GM12892 (cell line): ENCODE measurements at regions not wholly inside any gene's neighbourhood (a gene's known extent, or its start where the extent isn't known, plus 50 kb on each side); places are given as distances from the start of the nearest gene placed in this dataset.

Source experiments
- DNase-seq: peaks from one replicate; pipeline ENCODE4 v3.0.0; 2011; ENCODE audit not compliant: insufficient read length
- FAIRE-seq: peaks from 2 replicates; lab custom pipeline; 2011; peaks lifted over from hg19 to GRCh38; lab: Jason Lieb, UNC
- POLR2A ChIP-seq: IDR thresholded peaks from 2 replicates; pipeline ENCODE4 v1.6.1; 2011; ENCODE audit warnings: low read depth, low read length, control low read depth
- POLR2AphosphoS5 ChIP-seq: IDR thresholded peaks from 2 replicates; pipeline ENCODE4 v1.6.1; 2011; ENCODE audit warnings: low read depth, low read length, control low read depth
- TAF1 ChIP-seq: IDR thresholded peaks from 2 replicates; pipeline ENCODE4 v1.6.1; 2011; ENCODE audit warnings: low read depth, mild to moderate bottlenecking, control low read depth, low read length, borderline replicate concordance

DNA sequence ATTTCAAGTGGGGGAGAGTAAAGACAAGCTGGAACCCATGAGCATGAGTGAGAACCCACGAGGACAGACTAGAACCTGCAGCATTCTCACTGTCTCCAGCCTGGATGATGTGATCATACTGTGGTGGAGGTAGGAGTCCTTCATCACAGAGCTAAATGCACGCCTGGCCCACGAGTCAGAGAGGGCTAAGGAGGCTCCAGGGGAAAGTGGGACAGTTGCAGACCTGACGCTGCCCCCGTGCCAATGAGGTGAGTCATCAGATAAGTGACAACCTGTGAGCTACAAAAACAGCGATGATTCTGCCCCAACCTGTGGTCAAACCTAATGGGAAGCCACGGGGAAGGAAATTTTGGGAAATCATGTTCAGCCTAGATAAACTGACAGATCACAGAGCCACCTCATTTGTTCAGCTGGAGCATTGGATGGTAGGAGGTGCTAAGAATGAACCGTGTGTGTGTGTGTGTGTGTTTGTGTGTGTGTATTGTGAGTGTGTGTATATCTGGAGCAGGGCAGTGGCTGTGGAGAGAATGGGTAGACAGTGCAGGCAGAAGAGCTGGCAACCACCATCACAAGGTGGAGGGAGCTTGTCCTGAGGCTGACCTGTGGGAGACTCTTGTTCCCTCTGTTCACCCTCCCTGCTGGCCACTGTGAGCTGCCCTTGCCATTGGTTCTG, 131.8 kb downstream of the UTP18 start:
- DNase-seq, result no peak
- no peak for FAIRE-seq
- no peak for TF ChIP-seq POLR2AphosphoS5
- TF ChIP-seq POLR2A, result no peak
- TF ChIP-seq TAF1, result no peak

DNA sequence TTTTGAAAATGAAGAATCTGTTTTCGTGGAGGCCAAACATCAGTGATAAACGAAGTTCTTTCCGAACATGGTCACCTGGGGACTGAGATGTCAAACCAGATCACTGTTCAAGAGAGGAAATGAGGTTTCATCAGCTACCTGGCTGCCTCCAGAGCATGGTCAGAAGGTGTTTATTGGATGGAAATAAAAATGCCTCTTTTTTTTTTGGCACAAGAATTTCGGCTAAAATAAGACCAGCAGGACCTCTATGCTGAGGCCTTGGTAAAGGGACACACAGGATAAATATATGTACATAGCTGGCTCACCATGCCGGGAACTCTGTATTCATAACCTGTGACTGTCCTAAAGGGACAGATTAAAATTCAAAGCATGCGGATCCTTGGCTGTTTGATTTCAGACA, 135.3 kb downstream of the UTP18 start:
- DNase-seq (no peak), FAIRE-seq (no peak)
- TF ChIP-seq TAF1 (no peak), POLR2AphosphoS5 (no peak), POLR2A (no peak)

DNA sequence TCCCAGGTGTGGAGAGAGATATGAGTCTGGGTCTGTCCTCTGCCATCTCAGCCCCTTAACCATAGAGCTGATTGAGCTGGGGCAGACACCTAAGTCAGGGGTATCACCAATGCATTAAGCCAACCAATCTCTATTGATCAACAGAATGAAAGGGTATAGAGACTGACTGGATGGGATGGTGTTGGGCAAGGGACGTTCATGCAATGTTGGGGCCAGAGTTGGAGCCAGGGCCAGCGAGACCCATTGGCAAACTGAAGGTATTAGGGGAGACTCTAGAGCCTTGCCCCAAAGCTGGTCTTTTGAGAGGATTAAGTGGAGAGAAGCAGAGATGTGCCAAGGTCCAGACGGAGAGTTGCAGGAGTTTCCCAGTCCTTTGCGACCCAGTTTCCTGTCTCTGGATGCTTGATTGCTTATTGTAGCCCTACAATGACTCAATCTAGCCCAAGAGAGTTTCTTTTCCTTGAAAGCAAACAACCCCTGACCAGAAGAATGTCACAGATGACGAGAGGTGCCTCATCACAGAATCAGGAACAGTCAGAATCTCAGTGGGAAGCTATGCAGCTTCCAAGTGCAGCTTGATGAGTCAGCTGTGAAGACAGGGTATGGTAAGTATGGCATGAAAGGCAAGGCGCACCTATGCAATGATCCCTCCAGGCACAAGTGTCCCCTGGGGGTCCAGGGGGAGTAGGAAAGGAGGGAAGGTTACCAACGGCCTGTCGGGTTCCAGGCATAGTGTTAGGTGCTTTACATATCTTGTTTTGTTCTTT, 137.2 kb downstream of the UTP18 start:
- TF ChIP-seq TAF1 (no peak), POLR2A (no peak), POLR2AphosphoS5 (no peak)
- no peak for DNase-seq
- no peak for FAIRE-seq

DNA sequence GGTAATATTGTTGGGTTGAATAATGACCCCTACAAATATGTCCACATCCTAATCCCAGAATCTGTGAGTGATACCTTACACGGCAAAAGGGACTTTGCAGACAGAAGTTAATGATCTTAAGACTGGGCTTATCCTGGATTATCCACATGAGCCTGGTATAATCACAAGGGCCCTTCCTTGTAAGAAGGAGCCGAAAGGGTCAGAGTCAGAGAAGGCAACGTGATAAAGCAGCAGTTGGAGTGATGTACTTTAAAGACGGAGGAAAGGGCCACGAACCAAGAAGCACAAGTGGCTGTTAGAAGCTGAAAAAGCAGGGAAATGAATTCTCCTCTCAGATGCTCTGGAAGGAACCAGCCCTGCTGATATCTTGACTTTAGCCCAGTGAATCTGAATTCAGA, 137.8 kb downstream of the UTP18 start:
- no peak for DNase-seq
- FAIRE-seq, result no peak
- no peak for TF ChIP-seq TAF1
- no peak for TF ChIP-seq POLR2AphosphoS5
- TF ChIP-seq POLR2A, result no peak

DNA sequence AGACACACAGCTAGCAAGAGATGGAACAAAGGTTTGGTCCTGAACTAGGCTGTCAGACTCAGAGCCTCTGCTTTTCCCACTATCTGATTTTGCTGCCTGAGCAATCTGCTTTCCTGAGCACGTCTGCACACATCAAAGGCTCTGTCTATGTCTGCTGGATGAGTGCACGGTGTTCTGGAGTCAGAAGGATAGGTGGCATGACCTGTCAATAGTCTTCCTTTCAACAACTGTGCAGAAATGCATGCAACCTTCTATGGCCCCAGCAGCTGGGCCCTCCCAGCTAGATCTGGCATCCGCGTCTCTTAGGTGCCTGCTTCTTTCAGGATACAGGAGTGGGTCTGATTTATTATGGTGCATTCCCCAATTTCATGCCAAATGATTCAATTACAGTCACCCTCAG, 138.3 kb downstream of the UTP18 start:
- FAIRE-seq, result no peak
- DNase-seq, result no peak
- TF ChIP-seq POLR2A (no peak), TAF1 (no peak), POLR2AphosphoS5 (no peak)

DNA sequence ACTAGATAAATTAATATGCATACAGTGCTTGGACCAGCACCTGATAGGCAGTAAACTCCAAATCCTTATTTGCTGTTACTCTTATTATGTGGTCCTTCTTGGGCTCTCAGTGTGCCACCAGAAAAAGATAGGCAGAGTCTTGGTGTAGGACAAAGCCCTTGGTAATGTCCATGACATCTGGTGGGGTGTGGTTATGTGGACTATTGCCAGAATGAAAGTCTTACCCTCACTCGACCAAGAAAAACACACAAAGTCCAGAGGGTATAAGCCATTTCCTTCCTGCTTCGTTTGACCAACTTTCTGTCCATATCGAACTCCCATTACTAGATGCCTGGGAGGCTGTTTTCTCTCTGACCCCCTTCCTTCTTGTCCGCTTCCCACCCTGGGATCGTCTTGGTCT, 140.9 kb downstream of the UTP18 start:
- no peak for FAIRE-seq
- TF ChIP-seq POLR2AphosphoS5 (no peak), POLR2A (no peak), TAF1 (no peak)
- no peak for DNase-seq

DNA sequence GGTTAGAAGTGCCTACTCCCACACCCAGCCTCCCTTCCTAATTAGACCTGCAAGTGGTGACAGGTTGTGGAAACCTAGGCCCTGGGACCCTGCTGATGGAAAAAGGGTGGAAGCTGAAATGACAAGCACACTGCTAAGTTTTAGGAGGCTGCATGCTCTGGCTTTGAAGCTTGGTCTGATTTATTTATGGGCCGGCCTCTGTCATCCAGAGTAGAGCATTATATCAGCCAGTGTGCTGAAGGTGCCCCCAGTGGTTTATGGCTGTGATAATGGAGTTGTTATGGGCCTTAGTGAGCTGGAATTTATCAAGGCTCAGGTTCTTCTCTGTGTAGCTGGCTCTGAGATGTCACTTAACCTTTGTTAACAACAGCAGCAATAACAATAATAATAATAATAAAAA, 142.6 kb downstream of the UTP18 start:
- TF ChIP-seq POLR2A (no peak), POLR2AphosphoS5 (no peak), TAF1 (no peak)
- FAIRE-seq, result no peak
- no peak for DNase-seq

DNA sequence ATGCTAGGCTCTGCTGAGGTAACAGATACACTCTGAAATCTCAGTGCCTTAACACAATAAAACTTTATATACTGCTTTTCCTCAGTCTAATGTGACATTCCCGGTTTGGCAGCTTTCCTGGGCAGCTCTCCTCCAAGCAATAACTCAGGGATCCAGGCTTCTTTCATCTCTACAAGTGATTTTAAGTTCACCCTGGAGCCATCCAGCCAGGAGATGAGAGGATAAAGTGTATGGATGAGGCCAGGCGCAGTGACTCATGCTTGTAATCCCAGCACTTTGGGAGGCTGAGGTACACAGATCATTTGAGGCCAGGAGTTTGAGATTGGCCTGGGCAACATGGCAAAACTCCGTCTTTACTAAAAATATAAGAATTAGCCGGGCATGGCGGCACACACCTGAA, 147.2 kb downstream of the UTP18 start:
- TF ChIP-seq POLR2AphosphoS5, result no peak
- TF ChIP-seq POLR2A, result no peak
- no peak for TF ChIP-seq TAF1
- DNase-seq (no peak), FAIRE-seq (no peak)

DNA sequence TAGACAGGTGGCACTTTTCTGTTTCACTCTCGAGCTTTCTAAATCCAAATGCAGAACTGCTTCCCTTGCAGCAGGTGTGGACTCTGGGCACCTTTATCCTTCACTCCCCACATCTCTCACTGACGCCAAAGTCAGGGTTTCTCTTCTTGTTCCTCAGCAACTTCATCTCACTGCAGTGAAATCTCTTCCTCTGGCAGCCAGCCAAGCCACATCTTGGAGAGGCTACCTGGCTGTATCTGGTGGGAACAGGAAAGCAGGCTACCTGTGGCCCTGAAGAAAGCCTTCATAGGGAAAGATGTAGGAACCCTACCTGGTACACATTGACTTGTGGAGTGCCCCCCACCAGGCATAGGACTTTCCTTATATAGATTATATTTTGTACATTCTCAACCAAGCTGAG, 159.1 kb downstream of the UTP18 start:
- FAIRE-seq (no peak), DNase-seq (no peak)
- TF ChIP-seq POLR2A, result no peak
- no peak for TF ChIP-seq TAF1

DNA sequence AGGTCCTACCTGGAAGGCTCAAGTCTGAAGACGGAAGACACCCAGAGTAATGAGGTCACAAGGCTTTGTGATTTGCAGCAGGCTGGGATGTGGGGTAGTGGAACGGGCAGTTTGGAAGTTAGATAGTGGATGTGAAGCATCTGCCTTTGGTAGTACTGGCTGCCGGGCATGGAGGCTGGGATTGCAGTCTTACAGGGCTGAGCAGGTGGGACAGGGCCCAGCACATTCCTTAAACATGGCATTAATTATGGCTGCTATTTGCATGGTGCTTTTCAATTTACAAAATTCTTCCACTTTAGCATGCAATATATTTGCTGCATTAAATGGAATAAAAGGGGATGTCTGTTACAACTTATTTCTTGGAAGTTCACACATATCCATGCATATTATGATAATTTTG, 161.2 kb downstream of the UTP18 start:
- TF ChIP-seq POLR2AphosphoS5 (no peak), TAF1 (no peak), POLR2A (no peak)
- no peak for FAIRE-seq

DNA sequence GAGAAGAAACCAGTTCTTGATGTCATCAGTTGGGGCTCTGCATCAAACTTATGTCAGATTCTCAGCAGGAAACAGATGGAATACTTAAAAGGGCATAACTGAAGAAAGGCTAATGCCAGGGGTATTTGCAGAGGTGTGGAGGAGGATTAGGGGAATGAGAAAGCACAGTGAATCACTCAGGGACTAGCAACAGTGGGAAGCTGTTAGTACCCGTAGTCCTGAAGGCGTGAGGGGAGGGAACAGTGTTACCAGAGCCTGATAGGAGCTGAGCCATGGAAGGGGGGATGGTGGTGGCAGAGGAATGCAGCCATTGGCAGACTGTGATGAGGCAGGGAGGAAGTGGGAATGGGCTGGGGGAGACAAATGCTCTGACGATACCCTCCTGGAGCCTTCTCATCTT, 162.3 kb downstream of the UTP18 start:
- DNase-seq (no peak), FAIRE-seq (no peak)
- no peak for TF ChIP-seq POLR2A
- no peak for TF ChIP-seq POLR2AphosphoS5
- TF ChIP-seq TAF1, result no peak

More for the DNA sequence above, 161.2 kb downstream of the UTP18 start:
- DNase-seq, result no peak

DNA sequence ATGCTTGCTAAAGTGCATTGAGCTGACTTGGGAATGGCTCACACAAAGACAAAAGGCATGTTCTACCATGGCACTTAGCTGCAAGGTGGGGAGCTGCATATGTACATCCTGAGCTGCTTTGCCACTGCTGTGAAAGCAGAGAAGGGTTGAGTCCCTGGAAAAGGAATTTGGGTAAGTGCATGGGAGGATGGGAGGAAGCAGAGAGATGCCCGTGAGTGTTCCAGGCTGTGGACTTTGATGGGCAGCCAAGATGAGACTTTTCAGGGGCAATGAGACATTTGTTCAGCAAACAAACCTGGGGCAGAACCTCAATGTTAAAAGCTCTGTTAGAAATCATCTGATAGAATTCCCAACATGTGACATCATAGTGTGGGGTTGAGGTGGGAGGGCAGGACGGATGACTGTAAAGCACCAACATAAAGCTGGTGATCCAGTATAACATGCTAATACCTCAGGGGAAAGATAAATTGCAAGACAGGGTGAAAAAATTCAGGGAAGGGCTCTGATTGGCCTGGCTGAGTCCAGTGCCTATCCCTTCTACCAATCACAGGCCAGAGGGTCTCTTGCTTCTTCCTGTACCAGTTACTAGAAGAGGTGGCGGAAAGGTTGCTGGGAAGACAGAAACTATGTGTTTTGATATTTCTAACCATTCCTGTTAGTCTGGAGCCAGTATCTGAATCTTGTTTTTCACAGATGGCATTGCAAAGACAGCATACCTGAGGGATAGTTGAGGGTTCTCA, 163.2 kb downstream of the UTP18 start:
- TF ChIP-seq POLR2AphosphoS5 (no peak), TAF1 (no peak), POLR2A (no peak)
- DNase-seq, result no peak
- no peak for FAIRE-seq

DNA sequence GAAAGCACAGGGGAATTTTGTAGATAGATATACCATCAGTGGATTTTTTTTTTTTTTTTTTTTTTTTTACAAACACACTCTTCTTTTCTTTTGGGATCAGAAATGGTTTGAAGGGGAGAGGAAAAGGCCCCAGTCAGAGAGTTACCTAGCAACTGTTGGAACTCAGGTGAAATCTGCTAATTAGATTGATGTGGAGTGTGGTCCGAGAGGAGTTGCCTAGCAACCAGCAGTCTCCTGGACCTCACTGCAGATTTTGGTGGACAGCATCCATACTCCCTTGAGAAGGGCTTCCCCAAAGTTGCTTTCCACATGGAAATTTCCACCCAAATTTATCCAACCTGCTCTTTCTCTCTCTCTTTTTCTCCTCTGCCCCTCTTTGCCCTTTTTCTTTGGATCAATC, 165.4 kb downstream of the UTP18 start:
- DNase-seq, result no peak
- TF ChIP-seq TAF1 (no peak), POLR2A (no peak), POLR2AphosphoS5 (no peak)
- no peak for FAIRE-seq
